OCI-LY3 (cell line): ENCODE measurements at regions not wholly inside any gene's neighbourhood (a gene's known extent, or its start where the extent isn't known, plus 50 kb on each side); places are given as distances from the start of the nearest gene placed in this dataset.

Experiments
- H2AFZ ChIP-seq: fragments of 200-600, 300-600 bp; shearing (Covaris generic); 2 replicates; pipeline ENCODE4 v1.6.0; 2014; ENCODE audit warnings: antibody characterized with exemption, low read depth, low read length
- H3K27ac ChIP-seq: fragments of 200-600, 300-600 bp; sonication (generic); 2 replicates; pipeline ENCODE4 v1.5.1; 2014; ENCODE audit warnings: mild to moderate bottlenecking, low read length, moderate library complexity, mixed read lengths
- H3K27me3 ChIP-seq: fragments of 200-600, 300-600 bp; sonication (generic); 2 replicates; pipeline ENCODE4 v1.6.1; 2014; ENCODE audit warnings: low read depth, low read length, mixed read lengths
- H3K36me3 ChIP-seq: fragments of 200-600, 300-600 bp; sonication (generic); replicated peaks from 2 replicates; pipeline ENCODE3; 2014; ENCODE audit warnings: low read depth, low read length, mixed read lengths
- H3K4me1 ChIP-seq: fragments of 300-600, 200-600 bp; sonication (generic); 2 replicates; pipeline ENCODE4 v1.6.1; 2014; ENCODE audit warnings: low read length, mixed read lengths
- H3K4me2 ChIP-seq: fragments of 200-600, 300-600 bp; sonication (generic); 2 replicates; pipeline ENCODE4 v1.6.1; 2014; ENCODE audit warnings: low read length, mixed read lengths
- H3K4me3 ChIP-seq: fragments of 300-600, 200-600 bp; sonication (generic); 2 replicates; pipeline ENCODE4 v1.5.1; 2014; ENCODE audit warnings: antibody characterized with exemption, mild to moderate bottlenecking, low read length, moderate library complexity
- H3K79me2 ChIP-seq: fragments of 300-600, 200-600 bp; shearing (Covaris generic); 2 replicates; pipeline ENCODE4 v1.6.1; 2014; ENCODE audit warnings: mild to moderate bottlenecking, low read length, mixed read lengths
- H3K9ac ChIP-seq: fragments of 300-600, 200-600 bp; shearing (Covaris generic); 2 replicates; pipeline ENCODE4 v1.6.0; 2014; ENCODE audit warnings: mild to moderate bottlenecking, low read length, moderate library complexity
- H3K9me3 ChIP-seq: fragments of 200-600, 300-600 bp; shearing (Covaris generic); 2 replicates; pipeline ENCODE4 v1.6.1; 2014; ENCODE audit warnings: low read length, mixed read lengths; ENCODE audit not compliant: insufficient read depth
- H4K20me1 ChIP-seq: fragments of 200-600, 300-600 bp; sonication (generic); 2 replicates; pipeline ENCODE4 v1.6.1; 2016; ENCODE audit warnings: low read length, mixed read lengths; ENCODE audit not compliant: insufficient read depth
- EZH2phosphoT487 ChIP-seq: fragments of 200-600 bp; shearing (Covaris generic); IDR thresholded peaks from 2 replicates; pipeline ENCODE4 v1.6.1; 2018; ENCODE audit warnings: antibody characterized with exemption, mixed run types, low read depth
- TF ChIP-seq, protein P1 (sequence below): fragments of 200-600, 300-600 bp; sonication (generic); IDR thresholded peaks from 2 replicates; pipeline ENCODE4 v1.5.1; 2014; ENCODE audit warnings: antibody characterized with exemption, low read length, low read depth

- peak overlapping the region; percentile 19; the same call in 1 of the 2 replicates for H3K4me2 ChIP-seq
- H3K27ac ChIP-seq, result no peak overlapping the region
Measured at GRCh38 chr11:69398529-69399492, 82.7 kb upstream of the LINC01488 start.

GRCh38 chr11:69400140-69400539 lies 81.3 kb upstream of the LINC01488 start:
- Histone ChIP-seq H3K4me1 (peaks cover 33% of the 10 kb centered on the region), H3K9me3 (peaks cover 4% of the 10 kb centered on the region; the same call in 1 of the 2 replicates), H3K4me2 (no peak overlapping the region), H4K20me1 (no peaks in the 10 kb centered on the region), H3K79me2 (no peaks in the 10 kb centered on the region), H3K9ac (no peak overlapping the region), H3K36me3 (peaks cover 11% of the 10 kb centered on the region), H3K27ac (no peak overlapping the region), H2AFZ (no peak overlapping the region), H3K27me3 (no peaks in the 10 kb centered on the region), H3K4me3 (no peak overlapping the region)
- TF ChIP-seq EZH2phosphoT487, result no peak
- TF ChIP-seq, protein P1, sequence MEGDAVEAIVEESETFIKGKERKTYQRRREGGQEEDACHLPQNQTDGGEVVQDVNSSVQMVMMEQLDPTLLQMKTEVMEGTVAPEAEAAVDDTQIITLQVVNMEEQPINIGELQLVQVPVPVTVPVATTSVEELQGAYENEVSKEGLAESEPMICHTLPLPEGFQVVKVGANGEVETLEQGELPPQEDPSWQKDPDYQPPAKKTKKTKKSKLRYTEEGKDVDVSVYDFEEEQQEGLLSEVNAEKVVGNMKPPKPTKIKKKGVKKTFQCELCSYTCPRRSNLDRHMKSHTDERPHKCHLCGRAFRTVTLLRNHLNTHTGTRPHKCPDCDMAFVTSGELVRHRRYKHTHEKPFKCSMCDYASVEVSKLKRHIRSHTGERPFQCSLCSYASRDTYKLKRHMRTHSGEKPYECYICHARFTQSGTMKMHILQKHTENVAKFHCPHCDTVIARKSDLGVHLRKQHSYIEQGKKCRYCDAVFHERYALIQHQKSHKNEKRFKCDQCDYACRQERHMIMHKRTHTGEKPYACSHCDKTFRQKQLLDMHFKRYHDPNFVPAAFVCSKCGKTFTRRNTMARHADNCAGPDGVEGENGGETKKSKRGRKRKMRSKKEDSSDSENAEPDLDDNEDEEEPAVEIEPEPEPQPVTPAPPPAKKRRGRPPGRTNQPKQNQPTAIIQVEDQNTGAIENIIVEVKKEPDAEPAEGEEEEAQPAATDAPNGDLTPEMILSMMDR, result no peak

More at GRCh38 chr11:69398529-69399492, 82.7 kb upstream of the LINC01488 start:
- Histone ChIP-seq H4K20me1 (no peaks in the 10 kb centered on the region), H2AFZ (peak overlapping the region; percentile 47; the same call in 1 of the 2 replicates), H3K79me2 (no peaks in the 10 kb centered on the region), H3K4me3 (no peak overlapping the region), H3K27me3 (no peaks in the 10 kb centered on the region), H3K36me3 (peaks cover 11% of the 10 kb centered on the region), H3K9me3 (peaks cover 4% of the 10 kb centered on the region; the same call in 1 of the 2 replicates), H3K9ac (peak overlapping the region; percentile 18; the same call in 1 of the 2 replicates), H3K4me1 (peaks cover 39% of the 10 kb centered on the region)
- no peak for TF ChIP-seq EZH2phosphoT487
- TF ChIP-seq, protein P1, result no peak

DNA sequence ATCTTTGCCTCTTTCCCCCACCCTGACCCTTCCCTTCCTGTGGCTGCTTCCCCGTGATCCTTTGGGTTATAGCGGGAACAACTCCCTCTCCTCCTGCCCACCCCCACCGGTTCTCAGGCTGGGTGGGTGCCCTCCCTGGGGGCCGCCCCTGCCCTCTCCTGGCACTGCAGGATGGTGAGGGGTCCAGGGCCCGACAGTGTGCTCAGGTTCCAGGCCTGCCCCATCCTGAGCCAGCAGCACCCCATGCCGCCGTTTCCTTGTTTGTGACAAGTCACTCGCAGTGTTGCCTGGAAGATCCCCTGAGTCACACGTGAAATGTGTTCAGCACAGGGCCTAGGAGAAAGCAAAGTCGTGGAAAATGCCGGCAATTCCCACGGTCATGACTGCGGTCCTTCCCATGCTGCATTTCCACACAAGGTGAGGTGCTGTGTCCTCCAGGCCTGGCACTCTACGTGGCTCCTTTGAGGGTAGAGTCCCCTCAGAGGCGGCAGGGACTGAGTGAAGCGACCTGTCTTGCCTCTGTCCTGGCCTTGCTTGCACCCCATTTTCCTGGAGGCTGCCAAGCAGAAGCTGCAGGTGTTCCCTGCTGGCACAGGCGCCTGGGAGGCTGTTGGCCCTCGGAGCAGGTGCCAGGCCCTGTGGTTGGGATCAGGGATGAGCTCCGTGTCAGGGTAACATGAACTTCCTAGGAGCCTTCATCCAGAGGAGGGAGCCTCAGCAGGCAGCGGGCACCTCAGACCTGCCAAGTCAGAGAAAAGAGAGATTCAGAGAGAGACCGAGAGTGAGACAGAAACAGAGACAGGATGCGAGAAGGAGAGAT lies 80.5 kb upstream of the LINC01488 start:
- Histone ChIP-seq H3K36me3 (peaks cover 11% of the 10 kb centered on the region), H3K4me2 (peak overlapping the region; percentile 71), H3K4me1 (peaks cover 33% of the 10 kb centered on the region), H3K4me3 (peak overlapping the region; percentile 42), H3K27me3 (no peaks in the 10 kb centered on the region), H3K9me3 (peaks cover 4% of the 10 kb centered on the region; the same call in 1 of the 2 replicates), H3K9ac (peak overlapping the region; percentile 50; the same call in 1 of the 2 replicates), H2AFZ (peak overlapping the region; percentile 4; the same call in 1 of the 2 replicates), H3K79me2 (no peaks in the 10 kb centered on the region), H3K27ac (peak overlapping the region; percentile 72), H4K20me1 (no peaks in the 10 kb centered on the region)
- no peak for TF ChIP-seq EZH2phosphoT487
- TF ChIP-seq, protein P1, result no peak
